ENCODE measurements at regions not wholly inside any gene's neighbourhood (a gene's known extent, or its start where the extent isn't known, plus 50 kb on each side); places are given as distances from the start of the nearest gene placed in this dataset.

GRCh38 chr1:57901208-57901919, 477.5 kb upstream of the DAB1 start:
- H3K4me3 ChIP-seq (ENCODE audit: low read depth, low read length) = no peak overlapping the region
- H3K9me3 ChIP-seq (ENCODE audit: control insufficient read depth, insufficient read depth, low read depth, low read length) = no peaks in the 10 kb centered on the region
- no peaks in the 10 kb centered on the region for H3K36me3 ChIP-seq (ENCODE audit: control insufficient read depth, insufficient read depth, low read length)
- no peak overlapping the region for H3K27ac ChIP-seq (ENCODE audit: low read depth, low read length)
- no peak overlapping the region for H3K9ac ChIP-seq (ENCODE audit: low read length)
- peaks cover 6% of the 10 kb centered on the region for H3K4me1 ChIP-seq (ENCODE audit: control insufficient read depth, insufficient read depth, low read length)
- no peaks in the 10 kb centered on the region for H3K27me3 ChIP-seq (ENCODE audit: control insufficient read depth, insufficient read depth, low read length)

- Histone ChIP-seq H3K27ac (ENCODE audit: low read depth, low read length) (no peak overlapping the region), H3K36me3 (ENCODE audit: control insufficient read depth, insufficient read depth, low read length) (no peaks in the 10 kb centered on the region), H3K4me3 (ENCODE audit: low read depth, low read length) (no peak overlapping the region), H3K27me3 (ENCODE audit: control insufficient read depth, insufficient read depth, low read length) (no peaks in the 10 kb centered on the region), H3K9ac (ENCODE audit: low read length) (no peak overlapping the region), H3K9me3 (ENCODE audit: control insufficient read depth, insufficient read depth, low read depth, low read length) (no peaks in the 10 kb centered on the region), H3K4me1 (ENCODE audit: control insufficient read depth, insufficient read depth, low read length) (peaks cover 18% of the 10 kb centered on the region)
Observed at GRCh38 chr1:57898531-57898930, 474.7 kb upstream of the DAB1 start.

GRCh38 chr1:57897581-57897980, 473.7 kb upstream of the DAB1 start:
- Histone ChIP-seq H3K36me3 (ENCODE audit: control insufficient read depth, insufficient read depth, low read length) (no peaks in the 10 kb centered on the region), H3K4me3 (ENCODE audit: low read depth, low read length) (no peak overlapping the region), H3K9me3 (ENCODE audit: control insufficient read depth, insufficient read depth, low read depth, low read length) (no peaks in the 10 kb centered on the region), H3K27ac (ENCODE audit: low read depth, low read length) (no peak overlapping the region), H3K9ac (ENCODE audit: low read length) (no peak overlapping the region), H3K4me1 (ENCODE audit: control insufficient read depth, insufficient read depth, low read length) (peaks cover 23% of the 10 kb centered on the region), H3K27me3 (ENCODE audit: control insufficient read depth, insufficient read depth, low read length) (no peaks in the 10 kb centered on the region)

GRCh38 chr1:57894315-57894714, 470.5 kb upstream of the DAB1 start:
- no peaks in the 10 kb centered on the region for H3K9me3 ChIP-seq (ENCODE audit: control insufficient read depth, insufficient read depth, low read depth, low read length)
- no peak overlapping the region for H3K9ac ChIP-seq (ENCODE audit: low read length)
- no peaks in the 10 kb centered on the region for H3K27me3 ChIP-seq (ENCODE audit: control insufficient read depth, insufficient read depth, low read length)
- H3K4me3 ChIP-seq (ENCODE audit: low read depth, low read length) = no peak overlapping the region
- peaks cover 26% of the 10 kb centered on the region for H3K4me1 ChIP-seq (ENCODE audit: control insufficient read depth, insufficient read depth, low read length)
- H3K36me3 ChIP-seq (ENCODE audit: control insufficient read depth, insufficient read depth, low read length) = no peaks in the 10 kb centered on the region
- H3K27ac ChIP-seq (ENCODE audit: low read depth, low read length) = no peak overlapping the region

GRCh38 chr1:57889676-57890320, 465.9 kb upstream of the DAB1 start:
- Histone ChIP-seq H3K4me1 (ENCODE audit: control insufficient read depth, insufficient read depth, low read length) (peaks cover 22% of the 10 kb centered on the region), H3K27me3 (ENCODE audit: control insufficient read depth, insufficient read depth, low read length) (no peaks in the 10 kb centered on the region), H3K4me3 (ENCODE audit: low read depth, low read length) (no peak overlapping the region), H3K27ac (ENCODE audit: low read depth, low read length) (no peak overlapping the region), H3K9me3 (ENCODE audit: control insufficient read depth, insufficient read depth, low read depth, low read length) (no peaks in the 10 kb centered on the region), H3K9ac (ENCODE audit: low read length) (no peak overlapping the region), H3K36me3 (ENCODE audit: control insufficient read depth, insufficient read depth, low read length) (no peaks in the 10 kb centered on the region)

- Histone ChIP-seq H3K27me3 (ENCODE audit: control insufficient read depth, insufficient read depth, low read length) (no peaks in the 10 kb centered on the region), H3K9me3 (ENCODE audit: control insufficient read depth, insufficient read depth, low read depth, low read length) (no peaks in the 10 kb centered on the region), H3K27ac (ENCODE audit: low read depth, low read length) (no peak overlapping the region), H3K36me3 (ENCODE audit: control insufficient read depth, insufficient read depth, low read length) (no peaks in the 10 kb centered on the region), H3K9ac (ENCODE audit: low read length) (no peak overlapping the region), H3K4me1 (ENCODE audit: control insufficient read depth, insufficient read depth, low read length) (peaks cover 10% of the 10 kb centered on the region), H3K4me3 (ENCODE audit: low read depth, low read length) (no peak overlapping the region)
Observed at GRCh38 chr1:57887964-57888491, 464.2 kb upstream of the DAB1 start.

- peaks cover 6% of the 10 kb centered on the region; the same call in 1 of the 2 replicates for H3K4me1 ChIP-seq (ENCODE audit: control insufficient read depth, insufficient read depth, low read length)
- H3K27me3 ChIP-seq (ENCODE audit: control insufficient read depth, insufficient read depth, low read length) = no peaks in the 10 kb centered on the region
- H3K36me3 ChIP-seq (ENCODE audit: control insufficient read depth, insufficient read depth, low read length) = no peaks in the 10 kb centered on the region
- H3K9ac ChIP-seq (ENCODE audit: low read length) = no peak overlapping the region
- H3K27ac ChIP-seq (ENCODE audit: low read depth, low read length) = no peak overlapping the region
- no peaks in the 10 kb centered on the region for H3K9me3 ChIP-seq (ENCODE audit: control insufficient read depth, insufficient read depth, low read depth, low read length)
- H3K4me3 ChIP-seq (ENCODE audit: low read depth, low read length) = no peak overlapping the region
Observed at GRCh38 chr1:57886376-57886775, 462.5 kb upstream of the DAB1 start.

- H3K4me1 ChIP-seq (ENCODE audit: control insufficient read depth, insufficient read depth, low read length) = 0 out of 2 replicates have a peak, but pooled peaks cover 2% of the 10 kb centered on the region
Observed at GRCh38 chr1:57883642-57883995, 459.8 kb upstream of the DAB1 start.

GRCh38 chr1:57882934-57883641, 459.2 kb upstream of the DAB1 start:
- H3K9ac ChIP-seq (ENCODE audit: low read length) = no peak overlapping the region
- H3K27me3 ChIP-seq (ENCODE audit: control insufficient read depth, insufficient read depth, low read length) = no peaks in the 10 kb centered on the region
- H3K4me3 ChIP-seq (ENCODE audit: low read depth, low read length) = no peak overlapping the region
- H3K27ac ChIP-seq (ENCODE audit: low read depth, low read length) = no peak overlapping the region
- no peaks in the 10 kb centered on the region for H3K9me3 ChIP-seq (ENCODE audit: control insufficient read depth, insufficient read depth, low read depth, low read length)
- no peaks in the 10 kb centered on the region for H3K36me3 ChIP-seq (ENCODE audit: control insufficient read depth, insufficient read depth, low read length)
- H3K4me1 ChIP-seq (ENCODE audit: control insufficient read depth, insufficient read depth, low read length) = 0 out of 2 replicates have a peak, but pooled peaks cover 2% of the 10 kb centered on the region

More at GRCh38 chr1:57883642-57883995, 459.8 kb upstream of the DAB1 start:
- Histone ChIP-seq H3K9ac (ENCODE audit: low read length) (no peak overlapping the region), H3K9me3 (ENCODE audit: control insufficient read depth, insufficient read depth, low read depth, low read length) (no peaks in the 10 kb centered on the region), H3K27me3 (ENCODE audit: control insufficient read depth, insufficient read depth, low read length) (no peaks in the 10 kb centered on the region), H3K27ac (ENCODE audit: low read depth, low read length) (no peak overlapping the region), H3K4me3 (ENCODE audit: low read depth, low read length) (no peak overlapping the region), H3K36me3 (ENCODE audit: control insufficient read depth, insufficient read depth, low read length) (no peaks in the 10 kb centered on the region)

GRCh38 chr1:57882072-57882471, 458.2 kb upstream of the DAB1 start:
- H3K27me3 ChIP-seq (ENCODE audit: control insufficient read depth, insufficient read depth, low read length) = no peaks in the 10 kb centered on the region
- no peak overlapping the region for H3K9ac ChIP-seq (ENCODE audit: low read length)
- H3K36me3 ChIP-seq (ENCODE audit: control insufficient read depth, insufficient read depth, low read length) = no peaks in the 10 kb centered on the region
- no peaks in the 10 kb centered on the region for H3K9me3 ChIP-seq (ENCODE audit: control insufficient read depth, insufficient read depth, low read depth, low read length)
- no peaks in the 10 kb centered on the region for H3K4me1 ChIP-seq (ENCODE audit: control insufficient read depth, insufficient read depth, low read length)
- no peak overlapping the region for H3K4me3 ChIP-seq (ENCODE audit: low read depth, low read length)
- no peak overlapping the region for H3K27ac ChIP-seq (ENCODE audit: low read depth, low read length)

GRCh38 chr1:57881639-57882038, 457.8 kb upstream of the DAB1 start:
- H3K27me3 ChIP-seq (ENCODE audit: control insufficient read depth, insufficient read depth, low read length) = no peaks in the 10 kb centered on the region
- H3K27ac ChIP-seq (ENCODE audit: low read depth, low read length) = no peak overlapping the region
- H3K9ac ChIP-seq (ENCODE audit: low read length) = no peak overlapping the region
- H3K4me1 ChIP-seq (ENCODE audit: control insufficient read depth, insufficient read depth, low read length) = no peaks in the 10 kb centered on the region
- H3K4me3 ChIP-seq (ENCODE audit: low read depth, low read length) = no peak overlapping the region
- H3K9me3 ChIP-seq (ENCODE audit: control insufficient read depth, insufficient read depth, low read depth, low read length) = no peaks in the 10 kb centered on the region
- H3K36me3 ChIP-seq (ENCODE audit: control insufficient read depth, insufficient read depth, low read length) = no peaks in the 10 kb centered on the region

Measured in HUES6 (cell line).